ENCODE measurements at regions not wholly inside any gene's neighbourhood (a gene's known extent, or its start where the extent isn't known, plus 50 kb on each side); places are given as distances from the start of the nearest gene placed in this dataset.
"Not testable (repeated sequence)": the region's sequence is repeated elsewhere in the genome, so short reads cannot be mapped to it uniquely, and the experiment has no call there.

DNA sequence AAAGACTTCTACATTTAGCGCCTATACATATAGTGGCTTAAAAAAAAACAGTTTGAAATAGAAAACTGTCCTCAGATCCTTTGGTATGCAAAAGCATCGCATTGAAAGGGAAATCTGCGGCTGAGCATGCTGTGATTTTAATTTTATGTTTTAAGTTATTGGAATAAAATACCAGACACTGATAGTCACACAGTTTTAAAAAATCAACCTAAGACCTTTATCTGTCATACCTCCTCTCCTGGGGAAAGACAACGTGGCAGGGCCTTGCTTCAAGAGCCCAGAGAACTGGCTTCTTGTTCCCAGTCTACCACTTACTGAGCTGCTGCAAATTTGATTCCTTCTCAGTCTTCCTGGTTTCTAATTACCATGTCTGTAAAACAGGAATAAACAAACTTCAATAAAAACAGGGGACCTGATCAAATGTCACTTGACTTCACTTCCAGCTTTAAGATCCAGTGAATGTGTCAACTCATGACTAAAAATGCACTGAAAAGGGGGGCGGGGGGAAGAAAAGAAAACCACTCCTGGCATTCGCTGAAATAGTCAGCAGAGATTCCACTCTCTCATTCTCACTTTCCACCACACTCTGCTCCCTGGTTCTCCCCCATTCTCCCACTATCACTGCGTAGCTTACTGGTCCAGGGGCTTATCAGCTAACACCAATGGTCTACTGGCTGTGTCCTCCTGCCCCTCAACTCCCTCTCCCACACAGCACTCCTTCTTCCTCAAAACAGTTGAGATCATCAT is 494.7 kb upstream of the MARCKS start:
- no peak for DNase-seq

DNA sequence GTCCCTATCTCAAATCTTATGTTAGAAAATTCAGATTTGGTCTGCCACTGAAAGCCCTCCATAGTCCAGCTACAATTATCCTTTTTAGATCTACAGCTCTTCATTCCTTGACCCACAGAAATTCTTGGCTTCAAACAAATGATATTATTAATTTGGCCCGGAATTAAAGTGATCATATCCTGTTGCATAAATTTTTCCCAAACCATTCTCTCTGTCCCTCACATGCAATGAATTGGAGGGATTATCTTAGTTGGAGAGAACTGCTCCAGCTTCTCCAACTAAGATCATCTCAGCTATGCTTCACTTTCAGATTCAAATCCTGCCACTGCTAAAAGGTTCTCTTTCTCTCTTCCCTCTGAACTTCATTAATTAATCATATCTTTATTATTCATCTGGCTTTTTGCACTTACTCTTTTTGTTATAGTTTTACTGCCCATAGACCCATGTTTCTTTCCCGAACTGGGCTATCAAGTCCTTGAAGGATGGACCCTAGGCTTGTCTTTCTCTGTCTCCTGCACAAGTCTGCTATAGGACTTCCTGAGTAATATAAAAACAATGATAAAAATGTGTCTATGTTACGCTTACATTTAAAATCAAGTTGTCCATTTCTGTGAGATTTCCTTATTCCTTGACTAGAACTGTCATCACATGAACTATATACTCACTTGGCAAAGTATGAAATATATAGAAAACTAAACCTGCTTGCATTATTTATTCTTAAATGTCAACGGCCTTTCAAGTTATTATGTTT is 493.9 kb upstream of the MARCKS start:
- no peak for DNase-seq

DNA sequence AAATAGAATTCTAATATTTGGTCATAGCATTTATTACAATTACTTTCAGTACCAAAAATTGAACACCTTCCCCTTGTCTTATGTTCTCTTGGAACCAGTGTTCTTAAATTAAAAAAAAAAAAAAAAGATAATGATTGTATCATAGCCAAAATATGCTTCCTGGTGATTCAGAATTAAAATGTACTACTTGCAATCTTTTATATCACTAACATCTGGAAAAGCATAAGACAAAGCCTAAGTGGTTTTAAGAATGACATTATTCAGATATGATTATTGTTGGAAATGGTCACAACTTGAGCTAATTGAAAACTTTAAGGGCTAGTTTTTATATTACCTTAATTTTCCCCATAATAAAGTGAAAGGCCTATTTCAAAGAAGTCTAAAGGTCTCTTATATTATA is 493.3 kb upstream of the MARCKS start:
- DNase-seq, result no peak

DNA sequence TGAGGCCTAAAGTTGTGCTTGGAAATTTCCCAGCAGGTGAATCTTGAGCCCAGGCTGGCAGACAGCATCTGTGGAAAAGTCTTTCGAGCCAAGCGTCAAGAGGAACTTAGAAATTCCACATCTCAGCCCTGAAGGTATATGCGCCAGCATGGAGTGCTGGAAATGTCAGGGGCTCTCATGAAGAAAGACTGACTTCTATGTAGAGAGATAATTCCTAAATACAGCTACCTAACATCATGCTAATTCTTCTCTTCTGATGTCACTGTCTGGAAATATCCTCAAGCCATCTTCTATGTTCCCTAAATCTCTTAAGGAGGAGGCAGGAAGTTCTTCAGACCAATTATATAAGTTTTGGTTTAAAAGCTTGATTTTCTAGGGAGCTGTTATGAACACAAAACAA is 492.4 kb upstream of the MARCKS start:
- DNase-seq, result no peak

DNA sequence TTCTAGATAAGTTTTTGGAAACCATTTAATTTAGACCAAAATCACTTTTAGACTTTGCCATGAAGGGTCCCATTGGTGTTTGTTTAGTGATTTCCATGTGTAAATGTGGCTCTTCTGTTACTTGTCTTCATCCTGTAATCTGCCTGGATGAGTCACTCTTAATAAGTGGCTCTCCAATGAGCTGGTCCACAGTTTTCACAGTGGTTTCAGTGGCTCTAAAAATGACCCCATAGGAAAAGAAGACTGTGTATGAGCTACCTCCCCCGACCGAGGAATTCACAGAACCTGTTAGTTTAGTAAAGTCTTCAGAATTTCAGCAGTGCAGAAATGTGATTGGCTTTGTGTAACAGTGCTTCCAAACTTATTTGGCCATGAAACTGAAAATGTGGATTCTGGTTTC is 492.0 kb upstream of the MARCKS start:
- DNase-seq, result no peak

DNA sequence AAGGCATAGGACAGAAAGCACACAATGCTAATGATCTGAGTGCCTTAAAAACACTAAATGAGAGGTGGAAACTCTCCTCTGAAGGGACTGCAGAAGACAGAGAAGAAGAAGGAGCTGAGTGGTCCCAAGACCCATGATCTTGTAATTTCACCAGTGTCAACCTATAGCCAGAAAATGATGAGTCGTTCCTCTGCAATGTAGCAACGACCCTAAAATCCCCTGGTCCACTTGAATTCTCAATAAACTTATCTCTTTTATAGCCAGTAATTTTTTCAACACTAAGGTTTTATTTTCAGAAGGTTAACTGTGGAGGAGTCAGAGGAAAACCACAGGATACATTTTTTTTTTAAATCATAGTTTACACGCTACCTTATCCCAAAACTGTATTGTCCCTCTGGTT is 490.6 kb upstream of the MARCKS start:
- DNase-seq, result no peak

DNA sequence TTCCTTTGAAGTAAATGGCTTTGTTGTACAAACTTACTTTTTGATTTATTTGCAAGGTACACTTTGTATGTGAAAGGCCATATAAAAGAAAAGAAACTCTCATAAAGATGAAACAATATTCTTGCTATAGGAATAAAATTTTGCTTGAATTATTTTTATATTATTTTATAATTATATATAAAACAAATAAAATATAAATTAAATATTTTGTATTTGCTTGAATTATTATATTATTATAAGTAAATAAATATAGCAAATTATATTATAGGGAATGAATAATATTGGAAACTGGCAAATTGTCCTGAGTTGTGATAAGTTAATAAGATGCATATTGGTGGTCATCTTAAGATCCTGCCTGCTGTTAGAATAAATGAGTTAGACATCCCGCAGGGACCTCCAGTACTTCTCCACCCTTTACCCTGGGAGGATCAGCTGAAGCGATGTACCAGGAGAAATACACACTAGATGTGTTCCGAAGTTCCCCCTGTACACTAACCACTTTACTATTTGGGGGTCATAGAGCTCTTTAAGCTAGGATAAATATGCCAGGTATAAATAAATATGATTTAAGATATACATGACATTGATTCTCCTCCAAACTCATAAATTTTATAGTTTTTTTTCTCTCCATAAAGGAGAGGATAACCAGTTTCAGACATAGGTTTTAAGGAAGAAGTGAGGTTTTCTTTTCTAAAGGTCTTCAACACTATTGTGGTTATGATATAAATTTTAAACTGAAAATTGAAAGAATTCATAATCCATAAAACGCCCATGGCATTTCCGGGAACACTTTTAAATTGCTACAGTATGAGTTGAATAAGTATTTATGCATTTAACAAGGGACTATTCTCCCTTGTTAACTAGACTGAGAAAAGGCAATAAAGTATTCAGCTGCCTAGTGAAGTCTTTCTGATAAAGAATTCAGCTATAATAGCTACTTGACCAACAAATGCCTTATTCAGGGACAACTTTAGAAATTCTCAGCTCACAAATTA is 486.3 kb upstream of the MARCKS start:
- no peak for DNase-seq

DNA sequence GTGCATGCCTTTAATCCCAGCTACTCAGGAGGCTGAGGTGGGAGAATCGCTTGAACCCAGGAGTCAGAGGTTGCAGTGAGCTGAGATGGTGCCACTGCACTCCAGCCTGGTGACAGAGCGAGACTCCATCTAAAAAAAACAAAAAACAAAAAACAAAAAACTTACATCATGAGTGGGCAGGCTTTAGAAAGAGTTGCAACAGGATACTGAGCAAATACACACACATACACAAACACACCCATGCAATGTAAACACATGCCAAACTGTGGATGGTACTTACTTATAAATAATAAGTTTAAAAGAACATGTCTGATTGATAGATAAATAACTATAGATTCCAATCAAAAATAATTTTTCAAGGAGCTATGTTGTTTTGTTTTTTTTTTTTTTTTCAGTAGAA is 481.7 kb upstream of the MARCKS start:
- DNase-seq, result not testable (repeated sequence)

DNA sequence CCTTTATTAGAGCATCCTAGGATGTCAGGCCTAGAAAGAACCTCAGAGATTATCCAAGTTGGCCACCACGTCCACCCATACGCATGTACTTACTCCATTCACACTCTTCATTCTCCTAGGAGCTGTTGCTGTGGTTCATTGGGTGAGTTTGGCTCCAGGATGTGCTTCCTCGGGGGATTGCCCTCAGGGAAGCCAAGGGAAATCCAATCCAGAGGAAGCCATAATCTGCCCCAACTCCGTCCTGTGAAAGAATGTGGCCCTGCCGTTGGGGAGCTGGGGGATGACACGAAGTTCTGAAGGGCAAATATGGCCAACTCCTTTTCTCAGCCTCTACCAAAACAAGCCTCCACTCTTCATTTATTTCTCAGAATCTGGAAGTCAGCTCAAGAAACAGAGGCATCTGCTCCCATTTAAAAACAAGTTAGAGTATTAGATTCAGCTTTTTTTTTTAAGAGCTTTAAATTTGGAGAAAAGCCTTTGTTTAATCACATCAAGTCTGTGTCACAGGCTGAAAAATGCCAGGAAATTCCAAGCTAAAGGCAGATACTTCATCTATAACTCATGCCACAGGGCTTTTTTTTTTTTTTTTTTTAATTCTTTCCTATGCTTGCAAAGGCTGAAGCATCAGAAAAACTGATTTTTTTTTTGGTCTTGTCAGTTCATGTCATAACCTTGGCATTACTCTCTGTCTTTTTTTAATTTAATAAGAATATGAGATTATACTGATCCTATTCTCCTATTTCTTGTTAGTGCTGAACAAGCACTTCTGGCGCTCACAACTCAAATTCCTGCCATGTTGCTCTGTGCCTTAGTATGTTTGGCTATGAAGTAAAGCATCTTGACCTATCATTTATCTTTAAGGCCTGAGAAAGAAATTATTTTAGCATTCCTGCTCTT is 480.9 kb upstream of the MARCKS start:
- DNase-seq, result no peak

DNA sequence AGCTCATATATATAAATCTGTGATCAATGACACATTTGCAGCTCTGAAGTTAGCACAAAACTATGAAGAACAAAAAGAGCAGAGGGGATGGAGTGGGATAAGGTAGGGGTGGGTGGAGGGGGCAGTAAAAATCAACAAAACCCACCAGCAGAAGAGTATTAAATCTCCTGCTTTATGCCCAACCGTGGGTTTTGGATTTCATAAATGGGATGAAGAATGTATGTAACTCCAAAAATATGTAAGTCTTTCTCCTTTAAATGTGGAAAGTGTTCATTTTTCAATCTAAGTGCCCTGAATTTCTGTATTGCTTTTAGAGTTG is 480.3 kb upstream of the MARCKS start:
- DNase-seq, result no peak

DNA sequence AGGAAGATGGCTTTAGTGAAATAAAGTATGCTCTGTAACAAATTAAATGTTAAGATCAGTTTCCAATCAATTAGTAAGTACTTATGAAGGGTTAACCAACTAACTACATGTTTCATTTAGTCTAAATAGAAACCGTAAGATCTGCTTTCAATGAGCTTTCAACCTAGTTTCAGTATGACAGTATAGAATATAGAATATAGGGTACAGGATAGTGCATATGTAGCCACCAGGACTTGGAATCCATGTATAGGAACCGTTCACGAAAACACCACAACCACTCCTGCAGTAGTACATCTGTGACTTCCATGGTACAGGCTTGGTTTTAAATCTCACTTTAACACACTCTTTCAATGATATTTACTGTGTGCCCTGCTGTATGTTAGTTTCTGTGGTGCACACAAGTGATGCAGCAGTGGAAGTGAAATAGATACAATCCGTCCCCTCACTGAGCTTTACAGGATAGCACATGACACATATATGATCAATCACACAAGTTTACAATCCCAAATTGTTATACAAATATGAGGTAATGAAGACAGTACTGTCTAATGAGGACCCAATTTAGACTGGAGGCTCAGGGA is 479.7 kb upstream of the MARCKS start:
- DNase-seq, result no peak

DNA sequence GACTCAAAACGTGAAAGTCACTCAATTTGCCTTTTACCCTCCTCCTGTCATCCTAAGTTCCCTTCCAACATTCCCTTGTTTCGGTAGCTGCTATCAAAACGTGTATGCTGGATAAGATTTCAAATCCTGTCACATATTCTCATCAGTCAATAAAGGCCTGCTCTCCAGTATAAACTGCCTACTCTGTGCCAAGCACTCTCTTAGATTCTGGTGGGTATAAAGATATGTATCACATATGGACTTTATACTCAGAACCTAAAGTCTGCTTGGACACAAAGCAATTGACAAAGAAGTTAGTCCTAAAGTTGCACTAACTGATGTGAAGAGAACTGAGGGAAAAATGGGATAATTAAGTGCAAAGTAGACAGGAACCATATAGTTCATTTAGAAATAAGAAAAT is 476.6 kb upstream of the MARCKS start:
- no peak for DNase-seq

DNA sequence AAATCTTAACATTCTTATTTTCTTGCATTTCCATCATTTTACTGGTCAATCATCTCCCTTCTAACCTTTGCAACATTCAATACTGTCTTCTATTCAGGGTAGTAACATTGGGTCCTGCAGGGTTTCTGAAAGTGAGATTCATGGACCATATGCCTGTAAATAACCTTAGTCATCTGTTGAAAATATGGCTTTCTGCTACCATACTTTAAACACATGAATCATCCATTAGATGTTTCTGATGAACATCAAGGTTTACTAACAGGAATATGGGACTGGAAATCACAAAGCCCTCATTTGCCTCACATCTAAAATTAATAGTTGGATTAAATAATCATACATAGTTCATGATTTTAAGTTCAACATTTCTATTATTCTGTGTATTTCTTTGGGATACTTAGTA is 475.9 kb upstream of the MARCKS start:
- no peak for DNase-seq

DNA sequence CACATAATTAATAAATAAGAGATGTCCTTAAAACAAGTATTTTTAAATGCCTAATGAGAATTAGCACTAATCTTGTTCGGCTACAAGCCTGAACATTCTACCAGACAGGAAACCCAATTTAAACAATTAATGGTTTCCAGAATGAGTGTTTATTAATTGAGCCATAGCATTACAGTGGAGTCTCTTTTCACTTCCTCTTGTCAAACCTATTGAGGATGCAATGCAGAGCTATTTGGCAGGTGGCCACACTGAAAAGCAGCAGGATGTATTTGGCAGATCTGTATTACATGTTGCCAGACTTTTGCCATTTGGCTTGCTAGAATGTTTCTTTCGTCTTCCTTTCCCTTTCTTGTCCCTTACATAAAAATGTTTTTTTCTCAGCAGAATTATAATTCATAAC is 475.2 kb upstream of the MARCKS start:
- DNase-seq, result peak in 1 of 2 experiments; percentile 21

DNA sequence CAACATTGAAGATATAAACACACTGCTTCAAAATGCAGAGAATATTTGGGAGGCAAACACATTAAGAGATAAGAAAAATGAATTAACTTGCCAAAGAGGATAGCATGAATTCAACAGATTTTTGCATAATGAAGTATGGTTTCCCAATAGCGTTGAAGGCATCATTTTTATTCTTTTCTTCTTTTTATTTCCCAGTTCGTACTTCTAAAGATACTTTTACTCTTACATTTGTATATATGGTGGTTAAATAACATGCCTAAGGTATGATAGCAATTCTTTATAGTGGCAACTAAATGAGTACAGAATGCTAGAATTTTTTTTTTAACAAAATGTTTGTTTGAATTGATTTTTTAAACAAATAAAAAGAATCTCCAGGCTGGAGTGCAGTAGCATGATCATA is 473.4 kb upstream of the MARCKS start:
- DNase-seq, result no peak

DNA sequence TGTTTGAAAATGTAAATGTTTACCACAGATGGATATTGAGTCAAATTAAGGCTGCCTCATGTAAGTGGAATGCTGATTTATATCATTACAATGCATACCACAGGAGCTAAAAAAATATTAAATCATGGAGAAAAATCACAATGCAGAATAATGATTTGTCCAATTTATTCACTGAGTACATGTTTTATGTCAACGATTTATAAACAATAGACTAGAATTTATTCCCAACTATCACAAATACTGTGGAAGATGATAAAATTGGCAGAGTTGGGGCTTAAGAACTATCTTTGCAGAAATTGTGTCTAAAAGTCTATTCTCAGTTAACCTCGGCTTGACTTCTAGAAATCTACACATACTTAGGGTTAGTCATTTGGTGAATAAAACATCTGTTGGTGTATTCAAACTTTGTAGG is 472.1 kb upstream of the MARCKS start:
- no peak for DNase-seq

DNA sequence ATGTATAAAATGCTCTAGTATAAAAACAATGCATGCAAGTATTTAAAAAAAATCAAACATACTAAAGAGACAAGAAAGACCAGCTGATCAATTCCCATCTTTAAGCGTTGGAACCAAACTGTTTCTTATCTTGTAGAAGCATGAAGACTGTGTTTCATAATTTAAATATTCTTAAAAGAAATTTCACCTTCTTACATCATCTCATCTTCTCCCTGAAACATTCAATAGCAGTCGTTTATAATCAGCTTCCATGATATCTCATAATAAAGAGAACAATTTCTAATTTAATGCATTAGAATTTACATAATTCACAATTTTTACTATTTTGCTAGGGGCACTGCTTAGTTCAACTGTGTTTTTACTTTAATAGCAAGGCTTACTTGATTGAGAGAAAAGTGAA is 468.1 kb upstream of the MARCKS start:
- DNase-seq, result no peak

DNA sequence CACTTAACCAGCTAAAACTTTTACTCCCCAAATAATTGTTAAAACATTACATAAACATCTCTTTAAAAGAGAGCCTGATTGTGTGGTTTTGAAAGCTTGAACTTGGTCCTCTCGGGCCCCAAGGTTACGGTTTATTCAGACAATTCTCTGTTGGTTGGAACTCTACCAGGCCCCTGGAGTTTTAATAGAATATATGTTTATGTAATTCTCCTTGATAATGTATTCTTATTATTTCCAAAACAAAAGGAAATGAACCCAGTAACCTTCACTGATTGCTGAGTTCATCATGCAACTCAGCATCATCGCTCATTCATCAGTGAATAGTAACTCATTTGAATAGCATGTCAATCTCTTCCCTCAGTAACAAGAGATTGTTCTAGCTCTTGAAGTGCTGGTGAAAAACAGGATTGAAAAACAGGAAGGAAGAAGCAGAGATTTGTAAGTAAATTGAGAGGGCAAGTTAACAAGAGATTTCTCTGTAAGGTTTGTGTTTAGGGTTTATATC is 464.5 kb upstream of the MARCKS start:
- DNase-seq, result no peak

DNA sequence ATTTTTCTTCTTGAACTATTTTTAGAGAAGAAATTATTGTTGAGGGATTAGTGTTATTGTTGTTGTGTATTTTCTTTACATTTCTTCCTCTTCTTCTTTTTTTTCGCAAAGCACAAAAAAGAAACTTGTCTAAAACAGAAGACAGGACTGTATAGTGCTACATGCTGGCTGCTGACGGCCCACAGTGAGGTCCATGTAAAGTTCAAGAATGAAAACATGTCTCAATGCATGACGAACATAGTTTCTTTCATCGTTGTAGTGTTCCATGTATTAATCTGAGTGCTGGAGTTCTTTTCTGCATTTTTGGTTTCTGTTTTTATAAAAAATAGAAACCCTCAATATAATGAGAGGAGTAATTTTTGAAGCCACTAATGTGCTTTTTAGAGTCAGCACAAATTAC is 462.9 kb upstream of the MARCKS start:
- DNase-seq, result no peak

DNA sequence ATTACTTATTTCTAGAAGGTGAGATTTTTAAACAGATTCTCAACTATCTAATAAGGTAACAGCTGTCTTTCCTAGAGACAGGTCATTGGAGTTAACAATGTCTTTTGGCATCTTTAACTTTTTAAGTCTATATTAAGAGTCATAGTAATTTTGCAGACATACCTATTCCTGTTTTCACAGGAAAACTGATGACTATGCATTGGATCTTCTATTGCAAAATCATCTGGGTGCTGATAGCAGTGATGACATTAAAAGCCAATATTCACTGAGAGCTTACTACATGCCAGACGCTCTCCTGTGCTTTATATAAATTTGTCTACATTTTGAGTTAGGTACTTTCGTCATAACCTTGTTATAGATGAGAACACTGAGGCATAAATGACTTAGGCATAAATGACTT is 462.4 kb upstream of the MARCKS start:
- no peak for DNase-seq

DNA sequence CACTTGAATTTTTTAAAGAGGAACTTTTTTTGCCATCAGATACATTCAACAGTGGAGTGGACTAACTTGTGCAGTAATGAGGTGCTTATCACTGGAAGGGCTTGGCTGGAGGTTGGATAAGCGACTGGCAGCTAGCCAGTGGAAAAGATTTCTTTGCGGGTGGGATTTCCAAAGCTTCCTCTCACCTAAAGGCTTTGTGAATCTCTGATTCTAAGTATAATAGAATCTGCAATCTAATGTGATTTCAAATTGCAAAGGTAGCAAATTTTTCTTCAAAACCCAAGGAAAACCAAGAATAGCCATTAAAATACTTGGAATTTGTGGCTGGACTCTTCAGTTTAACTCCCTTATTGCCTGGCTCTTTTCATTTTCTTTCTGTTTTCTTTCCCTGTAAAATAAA is 460.4 kb upstream of the MARCKS start:
- DNase-seq, result no peak

DNA sequence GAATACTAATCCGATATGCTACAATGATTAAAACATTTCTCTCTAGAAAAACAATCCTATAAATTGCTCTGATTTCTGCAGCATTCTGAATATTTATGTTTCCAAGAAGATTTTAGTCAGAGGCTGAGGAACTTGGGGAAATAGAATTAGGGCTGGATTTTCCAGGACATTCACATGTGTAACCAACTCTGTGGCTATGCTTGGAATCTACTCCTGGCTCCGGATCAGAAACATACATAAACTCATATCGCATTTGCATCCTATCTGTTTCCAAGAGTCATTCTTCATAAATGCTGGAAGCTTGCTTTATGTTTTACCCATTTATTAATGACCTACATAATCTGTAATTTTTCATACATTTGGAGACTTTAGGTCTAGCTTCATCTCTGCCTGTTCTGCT is 459.9 kb upstream of the MARCKS start:
- DNase-seq, result no peak
